GM12891 (cell line): ENCODE measurements at regions not wholly inside any gene's neighbourhood (a gene's known extent, or its start where the extent isn't known, plus 50 kb on each side); places are given as distances from the start of the nearest gene placed in this dataset.

ENCODE experiments used
- POLR2A ChIP-seq: IDR thresholded peaks from 2 replicates; pipeline ENCODE4 v1.6.1; 2011; ENCODE audit warnings: low read depth, low read length, control low read depth
- SPI1 ChIP-seq: IDR thresholded peaks from 2 replicates; pipeline ENCODE4 v1.6.1; 2011; ENCODE audit warnings: low read depth, low read length, control low read depth
- TAF1 ChIP-seq: IDR thresholded peaks from 2 replicates; pipeline ENCODE4 v1.6.1; 2011; ENCODE audit warnings: low read depth, low read length, control low read depth

DNA sequence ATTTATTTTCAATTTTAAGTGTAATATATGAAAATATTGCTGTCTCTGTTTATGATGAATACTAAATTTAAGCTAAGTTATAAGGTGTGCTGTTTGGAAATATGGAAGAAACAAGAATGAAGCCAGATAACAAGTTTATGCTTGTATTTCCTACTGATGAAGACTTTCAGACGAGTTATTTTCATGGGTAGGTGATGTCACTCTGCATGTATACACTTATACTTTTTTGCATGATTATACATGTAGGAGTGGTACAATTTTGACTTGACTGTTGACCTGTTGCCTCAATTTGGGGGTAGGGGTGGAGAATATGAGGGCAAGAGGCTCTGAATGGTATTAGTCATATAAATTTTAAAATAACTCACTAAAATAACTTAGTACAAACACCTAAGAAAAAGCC lies 133.7 kb downstream of the HAUS1 start:
- TF ChIP-seq POLR2A, result no peak
- no peak for TF ChIP-seq SPI1
- TF ChIP-seq TAF1, result no peak
